CD4-positive, alpha-beta T cell treated with Interleukin-4 for 4 hours (primary cell): ENCODE measurements at regions not wholly inside any gene's neighbourhood (a gene's known extent, or its start where the extent isn't known, plus 50 kb on each side); places are given as distances from the start of the nearest gene placed in this dataset.

Experiments used
- DNase-seq: peaks from one replicate; pipeline ENCODE4 v3.0.0-alpha.2; 2020

- no peak for DNase-seq
Observed at GRCh38 chr5:60330236-60330635, 369.7 kb downstream of the DEPDC1B start.

- no peak for DNase-seq
Observed at GRCh38 chr5:60325870-60326269, 374.1 kb downstream of the DEPDC1B start.

- no peak for DNase-seq
Observed at GRCh38 chr5:60323596-60323995, 376.4 kb downstream of the DEPDC1B start.

- no peak for DNase-seq
Observed at GRCh38 chr5:60312098-60312497, 387.9 kb downstream of the DEPDC1B start.

GRCh38 chr5:60299944-60300343, 400.0 kb downstream of the DEPDC1B start:
- no peak for DNase-seq

- DNase-seq = no peak
Observed at GRCh38 chr5:60297658-60298057, 402.3 kb downstream of the DEPDC1B start.

- DNase-seq = no peak
Observed at GRCh38 chr5:60295423-60295822, 401.9 kb upstream of the PDE4D start.

GRCh38 chr5:60293518-60293917, 400.0 kb upstream of the PDE4D start:
- no peak for DNase-seq

- no peak for DNase-seq
Observed at GRCh38 chr5:60287174-60287771, 393.7 kb upstream of the PDE4D start.

GRCh38 chr5:60285910-60286309, 392.4 kb upstream of the PDE4D start:
- DNase-seq = no peak

GRCh38 chr5:60280943-60281342, 387.4 kb upstream of the PDE4D start:
- DNase-seq = no peak

- DNase-seq = no peak
Observed at GRCh38 chr5:60277941-60278340, 384.4 kb upstream of the PDE4D start.

- no peak for DNase-seq
Observed at GRCh38 chr5:60274747-60275146, 381.2 kb upstream of the PDE4D start.

- DNase-seq = no peak
Observed at GRCh38 chr5:60271517-60271916, 378.0 kb upstream of the PDE4D start.

- DNase-seq = no peak
Observed at GRCh38 chr5:60267907-60268306, 374.4 kb upstream of the PDE4D start.

GRCh38 chr5:60263346-60263745, 369.8 kb upstream of the PDE4D start:
- no peak for DNase-seq

GRCh38 chr5:60262576-60263295, 369.2 kb upstream of the PDE4D start:
- DNase-seq = no peak

- no peak for DNase-seq
Observed at GRCh38 chr5:60261732-60262131, 368.2 kb upstream of the PDE4D start.

- DNase-seq = no peak
Observed at GRCh38 chr5:60260658-60261057, 367.1 kb upstream of the PDE4D start.

- DNase-seq = no peak
Observed at GRCh38 chr5:60259730-60260129, 366.2 kb upstream of the PDE4D start.

- DNase-seq = no peak
Observed at GRCh38 chr5:60257596-60258271, 364.2 kb upstream of the PDE4D start.

- no peak for DNase-seq
Observed at GRCh38 chr5:60256546-60256945, 363.0 kb upstream of the PDE4D start.

GRCh38 chr5:60248901-60249300, 355.4 kb upstream of the PDE4D start:
- peak; percentile 10 for DNase-seq

GRCh38 chr5:60243713-60244112, 350.2 kb upstream of the PDE4D start:
- no peak for DNase-seq
